ENCODE measurements at regions not wholly inside any gene's neighbourhood (a gene's known extent, or its start where the extent isn't known, plus 50 kb on each side); places are given as distances from the start of the nearest gene placed in this dataset.

GRCh38 chr5:41575110-41575779 lies 64.8 kb upstream of the PLCXD3 start:
- no peak for DNase-seq (ENCODE audit: low spot score)
- TF ChIP-seq CTCF (IDR thresholded peaks at IDR 0.05; ENCODE audit: extremely low read depth, insufficient read depth, missing control alignments): no peak
- in situ Hi-C loops (cut with MboI; ENCODE audit: low pct_unique_long_range_greater_than_20kb, low sequenced_read_pairs, unreplicated experiment): no loop called here

GRCh38 chr5:41574391-41574790 lies 64.0 kb upstream of the PLCXD3 start:
- DNase-seq (ENCODE audit: low spot score): no peak
- in situ Hi-C loops (cut with MboI; ENCODE audit: low pct_unique_long_range_greater_than_20kb, low sequenced_read_pairs, unreplicated experiment): no loop called here
- no peak for TF ChIP-seq CTCF (IDR thresholded peaks at IDR 0.05; ENCODE audit: extremely low read depth, insufficient read depth, missing control alignments)

Measured in GM13977 (cell line).